Keratinocyte (primary cell): ENCODE measurements at regions not wholly inside any gene's neighbourhood (a gene's known extent, or its start where the extent isn't known, plus 50 kb on each side); places are given as distances from the start of the nearest gene placed in this dataset.

ENCODE experiments used
- DNase-seq: peaks from one replicate; pipeline ENCODE4 v3.0.0-alpha.2; 2011; ENCODE audit warnings: low read depth, missing footprints, low spot score
- FAIRE-seq: peaks from 2 replicates; lab custom pipeline; 2011; peaks lifted over from hg19 to GRCh38; lab: Jason Lieb, UNC
- H2AFZ ChIP-seq: 2 replicates; pipeline ENCODE4 v1.6.0; 2012; ENCODE audit warnings: low read length, control low read depth, inconsistent platforms; ENCODE audit not compliant: control insufficient read depth
- H3K27ac ChIP-seq: 2 replicates; pipeline ENCODE4 v1.5.1; 2011; ENCODE audit warnings: low read length; ENCODE audit not compliant: control insufficient read depth, insufficient read depth
- H3K27me3 ChIP-seq: 3 replicates; pipeline ENCODE4 v1.6.0; 2011; ENCODE audit warnings: low read length; ENCODE audit not compliant: control insufficient read depth, insufficient read depth; ENCODE audit errors: extremely low read depth
- H3K36me3 ChIP-seq, 2 experiments: 2 replicates in 1 of 2; 3 replicates in 1 of 2; pipeline ENCODE4 v1.5.1; 2011; ENCODE audit warnings: low read length in 2 of 2, mild to moderate bottlenecking in 1 of 2; ENCODE audit not compliant: control insufficient read depth in 2 of 2, insufficient read depth in 2 of 2; ENCODE audit errors: extremely low read depth in 1 of 2
- H3K4me1 ChIP-seq: 3 replicates; pipeline ENCODE4 v1.5.1; 2011; ENCODE audit warnings: low read length; ENCODE audit not compliant: control insufficient read depth, insufficient read depth; ENCODE audit errors: extremely low read depth
- H3K4me2 ChIP-seq: 3 replicates; pipeline ENCODE4 v1.6.0; 2011; ENCODE audit warnings: low read depth, low read length; ENCODE audit not compliant: control insufficient read depth, insufficient read depth; ENCODE audit errors: extremely low read depth
- H3K4me3 ChIP-seq, 3 experiments: fragments of 200-600 bp in 1 of 3; sonication (generic) in 1 of 3; 2 replicates in 2 of 3; 3 replicates in 1 of 3; pipeline ENCODE4 v1.5.1; 2011 to 2016; ENCODE audit warnings: low read length in 3 of 3, mild to moderate bottlenecking in 3 of 3, control low read depth in 2 of 3, inconsistent platforms in 1 of 3, low read depth in 1 of 3, mixed read lengths in 1 of 3, mixed run types in 1 of 3, moderate library complexity in 1 of 3; ENCODE audit not compliant: control insufficient read depth in 2 of 3, insufficient read depth in 2 of 3; ENCODE audit errors: extremely low read depth in 1 of 3
- H3K79me2 ChIP-seq: 2 replicates; pipeline ENCODE4 v1.6.0; 2012; ENCODE audit warnings: low read length; ENCODE audit not compliant: control insufficient read depth, insufficient read depth
- H3K9ac ChIP-seq: 3 replicates; pipeline ENCODE4 v1.6.0; 2011; ENCODE audit warnings: low read length; ENCODE audit not compliant: control insufficient read depth, insufficient read depth; ENCODE audit errors: extremely low read depth
- H3K9me1 ChIP-seq: 3 replicates; pipeline ENCODE4 v1.6.0; 2011; ENCODE audit warnings: low read length; ENCODE audit not compliant: control insufficient read depth, insufficient read depth; ENCODE audit errors: extremely low read depth
- H3K9me3 ChIP-seq: 2 replicates; pipeline ENCODE4 v1.5.1; 2012; ENCODE audit warnings: low read depth, low read length; ENCODE audit not compliant: control insufficient read depth
- H4K20me1 ChIP-seq: 3 replicates; pipeline ENCODE4 v1.6.0; 2011; ENCODE audit warnings: low read length; ENCODE audit not compliant: control insufficient read depth, insufficient read depth; ENCODE audit errors: extremely low read depth
- EZH2 ChIP-seq: IDR thresholded peaks from one replicate; pipeline ENCODE4 v1.6.1; 2012; ENCODE audit warnings: inconsistent platforms, mild to moderate bottlenecking, low read length, moderate library complexity
- dilution Hi-C: fragments of 300-500 bp; cut with MboI; formaldehyde crosslinking; loops from one replicate; pipeline ENCODE4 v1.7.0; 2020; ENCODE audit warnings: low sequenced_read_pairs; ENCODE audit not compliant: extremely low pct_ligation_motif_present
- TF ChIP-seq, protein P1 (sequence below), 3 experiments: IDR thresholded peaks in 1 of 3; conservative IDR thresholded peaks in 1 of 3; optimal IDR thresholded peaks in 1 of 3; 2 replicates in 2 of 3; 3 replicates in 1 of 3; pipeline versions ENCODE3 to v1.5.1; 2011; ENCODE audit warnings: low read length in 3 of 3, mild to moderate bottlenecking in 3 of 3, moderate library complexity in 2 of 3, control low read depth in 1 of 3, inconsistent platforms in 1 of 3; ENCODE audit not compliant: insufficient read depth in 2 of 3; ENCODE audit errors: extremely low read depth in 1 of 3

DNA sequence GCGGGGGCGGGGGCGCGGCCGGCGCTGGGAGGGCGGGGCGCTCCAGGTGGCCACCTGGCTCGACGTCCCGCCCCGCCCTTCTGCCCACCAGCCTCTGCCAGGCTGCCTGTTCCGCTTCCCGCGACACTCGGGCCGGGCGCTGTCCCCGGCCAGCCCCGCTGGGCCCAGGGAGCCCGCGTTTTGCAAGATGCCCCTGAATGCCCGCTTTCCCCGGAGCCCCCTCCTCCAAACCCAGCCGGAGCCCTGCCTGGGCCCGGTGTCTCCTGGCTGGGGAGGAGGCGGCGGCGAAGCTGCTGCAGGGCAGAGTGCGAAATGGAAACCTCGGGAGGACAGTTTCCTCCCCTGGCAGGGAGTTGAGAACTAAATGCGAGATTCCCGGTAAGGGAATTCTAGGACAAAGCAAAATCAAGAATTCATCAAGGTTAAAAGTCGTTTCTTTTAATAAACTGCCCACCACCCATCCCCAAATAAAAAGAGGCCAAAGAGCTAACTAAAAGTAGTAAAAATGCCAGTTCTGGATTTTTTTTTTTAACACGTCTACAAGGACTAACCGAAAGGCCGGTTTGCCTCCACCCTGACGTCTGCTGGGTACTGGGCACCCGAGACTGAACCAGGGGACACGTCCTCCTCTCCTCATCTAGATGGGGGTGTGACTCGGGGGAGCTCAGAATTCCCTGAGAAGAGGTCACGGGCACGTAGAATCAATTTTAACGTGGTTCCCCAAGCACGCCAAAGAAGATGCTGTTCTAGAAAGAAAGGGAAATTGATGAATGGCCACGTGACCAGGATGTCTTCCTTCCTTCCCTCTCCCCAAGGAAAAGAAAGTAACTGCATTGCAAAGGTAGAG lies 200.4 kb upstream of the NFE2L3 start:
- Histone ChIP-seq H3K9me3 (no peaks in the 10 kb centered on the region), H2AFZ (peak overlapping the region; percentile 79), H3K36me3 (no peaks in the 10 kb centered on the region), H3K79me2 (peaks cover 9% of the 10 kb centered on the region), H3K9ac (peak overlapping the region; percentile 73), H3K9me1 (no peaks in the 10 kb centered on the region), H4K20me1 (no peaks in the 10 kb centered on the region), H3K27ac (peak overlapping the region; percentile 70), H3K4me2 (peak overlapping the region; percentile 95), H3K4me1 (peaks cover 20% of the 10 kb centered on the region), H3K27me3 (no peaks in the 10 kb centered on the region), H3K4me3 (peak overlapping the region; percentile 46 to 72 (median 69))
- no peak for DNase-seq
- TF ChIP-seq, protein P1, sequence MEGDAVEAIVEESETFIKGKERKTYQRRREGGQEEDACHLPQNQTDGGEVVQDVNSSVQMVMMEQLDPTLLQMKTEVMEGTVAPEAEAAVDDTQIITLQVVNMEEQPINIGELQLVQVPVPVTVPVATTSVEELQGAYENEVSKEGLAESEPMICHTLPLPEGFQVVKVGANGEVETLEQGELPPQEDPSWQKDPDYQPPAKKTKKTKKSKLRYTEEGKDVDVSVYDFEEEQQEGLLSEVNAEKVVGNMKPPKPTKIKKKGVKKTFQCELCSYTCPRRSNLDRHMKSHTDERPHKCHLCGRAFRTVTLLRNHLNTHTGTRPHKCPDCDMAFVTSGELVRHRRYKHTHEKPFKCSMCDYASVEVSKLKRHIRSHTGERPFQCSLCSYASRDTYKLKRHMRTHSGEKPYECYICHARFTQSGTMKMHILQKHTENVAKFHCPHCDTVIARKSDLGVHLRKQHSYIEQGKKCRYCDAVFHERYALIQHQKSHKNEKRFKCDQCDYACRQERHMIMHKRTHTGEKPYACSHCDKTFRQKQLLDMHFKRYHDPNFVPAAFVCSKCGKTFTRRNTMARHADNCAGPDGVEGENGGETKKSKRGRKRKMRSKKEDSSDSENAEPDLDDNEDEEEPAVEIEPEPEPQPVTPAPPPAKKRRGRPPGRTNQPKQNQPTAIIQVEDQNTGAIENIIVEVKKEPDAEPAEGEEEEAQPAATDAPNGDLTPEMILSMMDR (optimal IDR thresholded peaks at IDR 0.05 in 1 of 3, IDR thresholded peaks at IDR 0.05 in 1 of 3, conservative IDR thresholded peaks at IDR 0.05 in 1 of 3; ENCODE audit: extremely low read depth in 1 of 3, insufficient read depth in 2 of 3, low read length in 3 of 3) = no peak
- no peak for TF ChIP-seq EZH2
- dilution Hi-C loops = no loop called here
- FAIRE-seq = no peak

DNA sequence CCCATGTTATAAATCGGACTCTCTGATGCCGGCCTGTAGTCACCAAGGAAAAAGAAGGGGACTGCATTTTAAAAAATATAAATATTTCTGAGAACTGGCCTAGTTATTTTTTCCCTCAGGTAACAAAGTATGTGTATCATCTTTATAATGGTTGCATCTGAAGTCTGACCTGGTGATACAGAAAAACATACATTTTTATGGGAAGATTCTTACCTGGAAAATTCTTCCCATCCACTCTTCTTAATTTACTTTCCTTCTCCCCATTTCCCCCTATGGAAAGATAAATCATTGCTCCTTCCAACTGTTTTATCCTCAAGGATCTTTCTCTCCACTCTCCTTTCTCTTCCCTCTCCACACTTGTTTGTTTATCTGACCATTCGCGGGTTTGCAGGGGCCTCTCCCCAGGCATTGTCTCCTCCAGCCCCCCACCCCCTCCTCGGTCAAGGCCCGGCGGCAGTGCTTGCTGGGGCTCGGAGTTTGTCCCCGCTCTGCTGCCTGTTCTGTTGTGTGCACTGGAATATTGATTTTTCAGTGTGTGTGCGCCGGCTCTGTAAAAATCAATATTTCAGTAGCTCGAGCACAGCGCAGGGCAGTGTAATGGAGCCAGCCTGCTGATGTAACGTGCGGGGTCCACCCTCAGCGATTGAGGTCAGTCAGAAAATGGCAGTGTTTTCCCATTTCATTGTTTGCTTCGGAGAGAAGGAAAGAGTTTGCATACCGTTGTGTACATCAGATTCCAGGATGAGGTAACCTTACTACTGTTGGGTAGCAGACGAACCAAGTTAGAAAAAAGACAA lies 199.5 kb upstream of the NFE2L3 start:
- no peaks in the 10 kb centered on the region for H3K27me3 ChIP-seq
- H3K4me1 ChIP-seq = peaks cover 20% of the 10 kb centered on the region
- peak overlapping the region; percentile 73 for H3K9ac ChIP-seq
- dilution Hi-C loops = no loop called here
- FAIRE-seq (no peak), DNase-seq (no peak)
- TF ChIP-seq, protein P1 (optimal IDR thresholded peaks at IDR 0.05 in 1 of 3, IDR thresholded peaks at IDR 0.05 in 1 of 3, conservative IDR thresholded peaks at IDR 0.05 in 1 of 3; ENCODE audit: extremely low read depth in 1 of 3, insufficient read depth in 2 of 3, low read length in 3 of 3) = no peak
- no peak for TF ChIP-seq EZH2
- no peaks in the 10 kb centered on the region for H4K20me1 ChIP-seq
- H3K27ac ChIP-seq = no peak overlapping the region
- H2AFZ ChIP-seq = peak overlapping the region; percentile 79
- H3K9me1 ChIP-seq = no peaks in the 10 kb centered on the region
- H3K4me3 ChIP-seq = peak overlapping the region in 1 of 3 experiments; percentile 69
- peak overlapping the region; percentile 95 for H3K4me2 ChIP-seq
- peaks cover 9% of the 10 kb centered on the region for H3K79me2 ChIP-seq
- no peaks in the 10 kb centered on the region for H3K9me3 ChIP-seq
- H3K36me3 ChIP-seq = no peaks in the 10 kb centered on the region
